H7 (cell line): ENCODE measurements at regions not wholly inside any gene's neighbourhood (a gene's known extent, or its start where the extent isn't known, plus 50 kb on each side); places are given as distances from the start of the nearest gene placed in this dataset.

ENCODE experiments used
- DNase-seq: peaks from one replicate; pipeline ENCODE4 v3.0.0; 2012
- H3K27me3 ChIP-seq: 2 replicates; pipeline ENCODE4 v1.6.0; 2011; ENCODE audit warnings: mild to moderate bottlenecking, low read length; ENCODE audit not compliant: control insufficient read depth, insufficient read depth
- H3K36me3 ChIP-seq: replicated peaks from 2 replicates; pipeline ENCODE4 v1.5.1; 2011; ENCODE audit warnings: low read length; ENCODE audit not compliant: control insufficient read depth, insufficient read depth
- H3K4me3 ChIP-seq: 2 replicates; pipeline ENCODE4 v1.5.1; 2011; ENCODE audit warnings: low read depth, mild to moderate bottlenecking, control low read depth, low read length, moderate library complexity; ENCODE audit not compliant: insufficient read depth

DNA sequence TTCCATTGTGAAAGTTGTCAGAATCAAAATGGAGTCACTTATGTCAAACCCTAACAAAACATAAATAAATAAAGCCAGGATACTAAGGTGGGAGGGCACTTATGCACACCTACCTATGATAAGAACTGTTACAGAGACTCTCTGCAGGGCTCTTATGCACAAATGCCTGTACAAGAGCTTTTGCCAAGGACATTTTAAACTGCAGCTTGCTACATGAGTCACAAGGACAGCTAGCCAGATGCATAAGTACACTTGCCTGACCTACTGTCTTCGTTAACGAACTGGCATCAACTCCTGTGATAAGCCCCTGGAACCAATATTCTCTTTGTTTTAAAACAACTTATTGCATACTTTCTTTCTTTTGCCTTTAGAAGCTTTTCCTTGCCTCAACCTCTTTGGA, 152.9 kb upstream of the SPEF2 start:
- DNase-seq = no peak
- H3K4me3 ChIP-seq = no peak overlapping the region
- H3K27me3 ChIP-seq = no peaks in the 10 kb centered on the region
- H3K36me3 ChIP-seq = no peaks in the 10 kb centered on the region

GRCh38 chr5:35461530-35461929, 156.1 kb upstream of the SPEF2 start:
- H3K27me3 ChIP-seq = no peaks in the 10 kb centered on the region
- H3K4me3 ChIP-seq = no peak overlapping the region
- no peak for DNase-seq
- H3K36me3 ChIP-seq = no peaks in the 10 kb centered on the region

DNA sequence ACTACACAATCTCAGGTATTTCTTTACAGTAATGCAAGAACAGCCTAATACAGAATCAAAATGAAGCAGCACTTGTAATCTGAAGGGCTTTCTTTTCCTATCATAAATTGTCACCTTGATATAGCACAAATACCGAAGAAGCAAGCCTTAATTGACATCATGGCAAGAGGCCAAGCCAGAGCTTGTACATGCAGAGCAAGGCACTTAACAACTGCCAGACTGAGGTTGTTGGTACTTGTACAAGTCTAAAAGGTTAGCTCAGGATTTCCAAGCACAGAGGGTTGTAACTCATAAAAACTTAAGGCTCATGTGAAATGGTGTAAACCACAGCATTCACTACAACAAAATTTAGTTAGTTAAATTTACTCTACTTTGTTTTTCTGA, 158.8 kb upstream of the SPEF2 start:
- DNase-seq = no peak
- no peak overlapping the region for H3K4me3 ChIP-seq
- H3K27me3 ChIP-seq = no peaks in the 10 kb centered on the region
- H3K36me3 ChIP-seq = no peaks in the 10 kb centered on the region

GRCh38 chr5:35457912-35458823, 159.5 kb upstream of the SPEF2 start:
- no peak for DNase-seq
- Histone ChIP-seq H3K27me3 (no peaks in the 10 kb centered on the region), H3K4me3 (no peak overlapping the region), H3K36me3 (no peaks in the 10 kb centered on the region)

- H3K4me3 ChIP-seq = no peak overlapping the region
- DNase-seq = no peak
- no peaks in the 10 kb centered on the region for H3K36me3 ChIP-seq
- no peaks in the 10 kb centered on the region for H3K27me3 ChIP-seq
Observed at GRCh38 chr5:35456506-35456905, 161.2 kb upstream of the SPEF2 start.

DNA sequence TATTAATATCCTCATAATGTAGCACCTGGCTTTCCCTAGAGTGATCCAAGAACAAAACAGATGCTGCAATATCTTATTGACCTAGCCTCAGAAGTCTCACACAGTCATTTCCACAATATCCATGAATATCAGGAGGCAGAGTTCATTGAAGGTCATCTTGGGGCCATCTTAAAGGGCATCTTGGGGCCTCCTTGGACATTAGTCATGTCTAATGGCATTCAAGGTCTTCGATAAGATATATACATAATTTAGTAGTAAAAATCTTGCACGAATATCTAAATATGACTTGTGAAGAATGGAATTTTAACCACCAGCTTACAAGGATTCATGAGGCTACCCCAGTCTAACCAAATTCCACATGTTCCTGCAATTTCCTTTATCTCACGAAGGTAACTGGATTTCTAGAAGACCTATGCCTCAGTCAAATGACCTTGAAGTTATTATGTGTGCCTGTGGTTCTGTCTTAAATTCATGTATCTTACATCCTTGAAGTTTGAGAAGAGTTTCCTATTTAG, 163.6 kb upstream of the SPEF2 start:
- no peak for DNase-seq
- no peak overlapping the region for H3K4me3 ChIP-seq

GRCh38 chr5:35443803-35444595, 173.7 kb upstream of the SPEF2 start:
- no peak for DNase-seq
- H3K36me3 ChIP-seq = no peaks in the 10 kb centered on the region
- no peak overlapping the region for H3K4me3 ChIP-seq
- H3K27me3 ChIP-seq = no peaks in the 10 kb centered on the region

More for the DNA sequence above, 163.6 kb upstream of the SPEF2 start:
- H3K36me3 ChIP-seq = no peaks in the 10 kb centered on the region
- no peaks in the 10 kb centered on the region for H3K27me3 ChIP-seq

- no peak for DNase-seq
- Histone ChIP-seq H3K27me3 (no peaks in the 10 kb centered on the region), H3K36me3 (no peaks in the 10 kb centered on the region), H3K4me3 (no peak overlapping the region)
Observed at GRCh38 chr5:35442885-35443639, 174.6 kb upstream of the SPEF2 start.

DNA sequence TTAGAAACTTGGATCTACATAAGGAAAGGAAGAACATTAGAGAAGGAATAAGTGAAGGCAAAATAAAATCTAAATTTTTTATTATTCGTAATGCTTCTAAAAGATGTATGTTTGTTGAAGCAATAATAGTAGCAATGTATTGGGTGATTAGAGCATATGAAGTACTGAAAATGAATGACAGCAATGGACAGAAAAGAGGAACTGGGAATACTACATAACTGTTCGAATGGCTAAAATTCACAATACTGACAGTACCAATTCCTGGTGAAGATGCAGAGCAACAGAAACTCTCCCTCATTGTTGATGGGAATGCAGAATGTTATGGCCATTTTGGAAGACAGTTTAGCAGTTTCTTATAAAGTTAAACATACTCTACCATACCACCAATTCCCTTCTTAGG, 177.3 kb upstream of the SPEF2 start:
- DNase-seq = no peak
- Histone ChIP-seq H3K36me3 (no peaks in the 10 kb centered on the region), H3K4me3 (no peak overlapping the region), H3K27me3 (no peaks in the 10 kb centered on the region)

GRCh38 chr5:35438786-35439185, 178.9 kb upstream of the SPEF2 start:
- Histone ChIP-seq H3K27me3 (no peaks in the 10 kb centered on the region), H3K4me3 (no peak overlapping the region), H3K36me3 (no peaks in the 10 kb centered on the region)
- DNase-seq = no peak

DNA sequence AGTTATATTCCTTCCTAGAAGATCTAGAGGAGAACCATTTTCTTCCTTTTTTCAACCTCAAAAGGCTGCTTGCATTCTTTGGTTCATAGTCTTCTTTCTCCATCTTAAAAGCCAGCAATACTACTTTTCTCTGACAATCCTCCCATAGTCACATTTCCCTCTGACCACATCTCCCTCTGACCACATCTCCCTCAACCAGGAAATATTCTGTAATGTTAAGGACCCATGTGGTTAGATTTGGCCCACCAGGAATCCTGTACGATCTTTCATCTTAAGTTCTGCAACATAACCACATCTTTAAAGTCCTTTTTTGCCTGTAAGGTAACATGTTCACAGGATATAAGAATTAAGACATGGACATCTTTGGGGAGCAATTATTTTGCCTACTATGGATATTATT, 179.4 kb upstream of the SPEF2 start:
- Histone ChIP-seq H3K36me3 (no peaks in the 10 kb centered on the region), H3K27me3 (no peaks in the 10 kb centered on the region), H3K4me3 (no peak overlapping the region)
- DNase-seq = no peak

DNA sequence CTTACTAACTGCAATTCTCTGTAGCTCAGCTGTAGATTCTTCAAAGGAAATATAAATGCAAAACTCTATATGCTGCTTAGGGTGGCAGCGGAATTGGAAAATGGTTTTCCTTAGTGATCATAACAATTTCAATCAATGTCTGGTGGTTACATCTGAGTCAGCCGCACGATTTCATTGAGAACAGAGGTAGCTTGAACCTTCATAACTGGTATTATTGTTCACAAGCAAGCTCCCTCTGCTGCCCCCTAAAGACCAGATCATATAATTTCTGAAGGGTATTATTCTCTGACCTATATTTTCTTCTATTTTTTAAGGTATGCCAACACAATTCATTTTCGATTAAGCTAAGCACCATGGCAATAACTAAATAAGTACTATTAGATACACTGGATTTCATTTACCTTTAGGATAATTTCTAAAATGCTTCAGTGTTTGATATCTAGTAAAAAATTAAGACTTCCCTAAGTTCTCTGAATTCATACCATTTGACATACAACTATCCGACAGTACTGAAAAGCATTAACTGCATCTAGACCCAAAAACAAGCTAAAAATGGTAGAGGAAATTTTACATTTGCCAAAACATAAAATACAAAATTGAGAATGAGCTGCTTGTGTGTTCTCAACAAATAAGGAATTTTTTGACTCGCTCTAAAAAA, 181.1 kb upstream of the SPEF2 start:
- no peaks in the 10 kb centered on the region for H3K36me3 ChIP-seq
- peak; percentile 8 for DNase-seq
- H3K4me3 ChIP-seq = no peak overlapping the region
- H3K27me3 ChIP-seq = no peaks in the 10 kb centered on the region

GRCh38 chr5:35430381-35431162, 187.1 kb upstream of the SPEF2 start:
- H3K4me3 ChIP-seq = no peak overlapping the region
- DNase-seq = no peak
- no peaks in the 10 kb centered on the region for H3K36me3 ChIP-seq
- H3K27me3 ChIP-seq = no peaks in the 10 kb centered on the region
